ENCODE measurements at regions not wholly inside any gene's neighbourhood (a gene's known extent, or its start where the extent isn't known, plus 50 kb on each side); places are given as distances from the start of the nearest gene placed in this dataset.

GRCh38 chr1:195481293-195481692 is 1126.9 kb downstream of the KCNT2 start:
- Histone ChIP-seq H3K9me3 (ENCODE audit: low read depth, low read length) (peaks cover 2% of the 10 kb centered on the region), H3K4me3 (ENCODE audit: insufficient read depth, low read length) (no peak overlapping the region), H2AFZ (ENCODE audit: low read length) (no peak overlapping the region), H3K79me2 (ENCODE audit: insufficient read depth, low read length) (no peaks in the 10 kb centered on the region), H3K4me1 (ENCODE audit: insufficient read depth, low read length) (no peaks in the 10 kb centered on the region), H3K27ac (ENCODE audit: low read depth, low read length) (no peak overlapping the region), H3K4me2 (ENCODE audit: insufficient read depth, low read length) (no peak overlapping the region), H3K36me3 (ENCODE audit: insufficient read depth, low read length) (no peaks in the 10 kb centered on the region), H4K20me1 (ENCODE audit: insufficient read depth, low read length) (no peaks in the 10 kb centered on the region), H3K27me3 (ENCODE audit: insufficient read depth, low read length) (no peaks in the 10 kb centered on the region)
- DNase-seq (ENCODE audit: insufficient read length, low spot score, missing footprints) = no peak
- TF ChIP-seq, protein P1, sequence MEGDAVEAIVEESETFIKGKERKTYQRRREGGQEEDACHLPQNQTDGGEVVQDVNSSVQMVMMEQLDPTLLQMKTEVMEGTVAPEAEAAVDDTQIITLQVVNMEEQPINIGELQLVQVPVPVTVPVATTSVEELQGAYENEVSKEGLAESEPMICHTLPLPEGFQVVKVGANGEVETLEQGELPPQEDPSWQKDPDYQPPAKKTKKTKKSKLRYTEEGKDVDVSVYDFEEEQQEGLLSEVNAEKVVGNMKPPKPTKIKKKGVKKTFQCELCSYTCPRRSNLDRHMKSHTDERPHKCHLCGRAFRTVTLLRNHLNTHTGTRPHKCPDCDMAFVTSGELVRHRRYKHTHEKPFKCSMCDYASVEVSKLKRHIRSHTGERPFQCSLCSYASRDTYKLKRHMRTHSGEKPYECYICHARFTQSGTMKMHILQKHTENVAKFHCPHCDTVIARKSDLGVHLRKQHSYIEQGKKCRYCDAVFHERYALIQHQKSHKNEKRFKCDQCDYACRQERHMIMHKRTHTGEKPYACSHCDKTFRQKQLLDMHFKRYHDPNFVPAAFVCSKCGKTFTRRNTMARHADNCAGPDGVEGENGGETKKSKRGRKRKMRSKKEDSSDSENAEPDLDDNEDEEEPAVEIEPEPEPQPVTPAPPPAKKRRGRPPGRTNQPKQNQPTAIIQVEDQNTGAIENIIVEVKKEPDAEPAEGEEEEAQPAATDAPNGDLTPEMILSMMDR (IDR thresholded peaks at IDR 0.05; ENCODE audit: extremely low read depth, low read depth, low read length) = no peak

GRCh38 chr1:195475568-195475967 is 1132.7 kb downstream of the KCNT2 start:
- TF ChIP-seq, protein P1 (IDR thresholded peaks at IDR 0.05; ENCODE audit: extremely low read depth, low read depth, low read length) = no peak
- no peak for DNase-seq (ENCODE audit: insufficient read length, low spot score, missing footprints)
- peaks cover 3% of the 10 kb centered on the region for H3K9me3 ChIP-seq (ENCODE audit: low read depth, low read length)

DNA sequence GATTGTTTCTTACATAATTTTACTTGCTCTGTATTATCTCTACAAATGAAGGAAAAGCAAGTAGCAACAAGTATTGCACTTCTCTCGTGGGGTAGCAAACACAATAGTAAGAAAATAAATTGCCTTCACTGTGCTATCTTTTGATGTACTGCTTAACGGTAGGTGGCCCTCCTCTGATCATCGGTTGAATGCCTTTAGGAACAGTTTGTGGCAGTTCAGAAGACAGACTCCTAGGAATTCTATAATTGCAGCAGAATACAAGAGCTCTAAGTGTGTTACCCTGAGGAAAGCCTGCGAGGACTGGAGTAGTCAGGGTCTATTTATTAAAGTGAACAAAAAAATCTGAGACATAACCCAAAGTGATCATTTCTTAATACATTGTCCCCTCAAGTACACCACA is 1135.9 kb downstream of the KCNT2 start:
- TF ChIP-seq, protein P1 (IDR thresholded peaks at IDR 0.05; ENCODE audit: extremely low read depth, low read depth, low read length) = no peak
- Histone ChIP-seq H3K9me3 (ENCODE audit: low read depth, low read length) (peaks cover 3% of the 10 kb centered on the region), H3K79me2 (ENCODE audit: insufficient read depth, low read length) (no peaks in the 10 kb centered on the region), H3K4me3 (ENCODE audit: insufficient read depth, low read length) (no peak overlapping the region), H3K27ac (ENCODE audit: low read depth, low read length) (no peak overlapping the region), H3K36me3 (ENCODE audit: insufficient read depth, low read length) (no peaks in the 10 kb centered on the region), H3K27me3 (ENCODE audit: insufficient read depth, low read length) (no peaks in the 10 kb centered on the region), H4K20me1 (ENCODE audit: insufficient read depth, low read length) (no peaks in the 10 kb centered on the region), H3K4me2 (ENCODE audit: insufficient read depth, low read length) (no peak overlapping the region), H2AFZ (ENCODE audit: low read length) (no peak overlapping the region), H3K4me1 (ENCODE audit: insufficient read depth, low read length) (no peaks in the 10 kb centered on the region)
- no peak for DNase-seq (ENCODE audit: insufficient read length, low spot score, missing footprints)

More at GRCh38 chr1:195475568-195475967, 1132.7 kb downstream of the KCNT2 start:
- Histone ChIP-seq H3K4me2 (ENCODE audit: insufficient read depth, low read length) (no peak overlapping the region), H3K36me3 (ENCODE audit: insufficient read depth, low read length) (no peaks in the 10 kb centered on the region), H3K27ac (ENCODE audit: low read depth, low read length) (no peak overlapping the region), H2AFZ (ENCODE audit: low read length) (no peak overlapping the region), H3K4me1 (ENCODE audit: insufficient read depth, low read length) (no peaks in the 10 kb centered on the region), H3K27me3 (ENCODE audit: insufficient read depth, low read length) (no peaks in the 10 kb centered on the region), H4K20me1 (ENCODE audit: insufficient read depth, low read length) (no peaks in the 10 kb centered on the region), H3K4me3 (ENCODE audit: insufficient read depth, low read length) (no peak overlapping the region), H3K79me2 (ENCODE audit: insufficient read depth, low read length) (no peaks in the 10 kb centered on the region)

DNA sequence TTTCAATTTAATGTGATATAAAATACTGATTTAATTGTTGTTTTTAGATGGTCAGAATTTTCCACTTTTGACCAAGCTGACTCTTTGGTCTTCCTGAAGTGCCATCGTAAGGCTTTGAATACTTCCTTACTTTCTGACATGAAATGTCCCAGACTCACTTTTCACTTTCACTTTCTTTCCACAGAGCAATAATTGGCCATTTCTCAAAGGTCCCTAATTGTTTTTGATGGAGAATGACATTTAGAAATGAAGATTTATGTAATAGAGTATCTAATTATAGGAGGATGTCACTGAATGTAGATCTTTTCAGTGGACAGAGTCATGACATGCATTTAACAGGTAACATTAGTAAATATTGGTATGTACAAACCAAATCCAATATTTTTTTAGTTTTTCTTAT is 1141.6 kb downstream of the KCNT2 start:
- Histone ChIP-seq H2AFZ (ENCODE audit: low read length) (no peak overlapping the region), H3K4me1 (ENCODE audit: insufficient read depth, low read length) (no peaks in the 10 kb centered on the region), H3K4me3 (ENCODE audit: insufficient read depth, low read length) (no peak overlapping the region), H3K9me3 (ENCODE audit: low read depth, low read length) (peaks cover 3% of the 10 kb centered on the region), H3K4me2 (ENCODE audit: insufficient read depth, low read length) (no peak overlapping the region), H3K79me2 (ENCODE audit: insufficient read depth, low read length) (no peaks in the 10 kb centered on the region), H4K20me1 (ENCODE audit: insufficient read depth, low read length) (no peaks in the 10 kb centered on the region), H3K27ac (ENCODE audit: low read depth, low read length) (no peak overlapping the region), H3K27me3 (ENCODE audit: insufficient read depth, low read length) (no peaks in the 10 kb centered on the region), H3K36me3 (ENCODE audit: insufficient read depth, low read length) (no peaks in the 10 kb centered on the region)
- DNase-seq (ENCODE audit: insufficient read length, low spot score, missing footprints) = no peak
- TF ChIP-seq, protein P1 (IDR thresholded peaks at IDR 0.05; ENCODE audit: extremely low read depth, low read depth, low read length) = no peak

Data from osteoblast (primary cell).